Adipocyte (in vitro differentiated cells): ENCODE measurements at regions not wholly inside any gene's neighbourhood (a gene's known extent, or its start where the extent isn't known, plus 50 kb on each side); places are given as distances from the start of the nearest gene placed in this dataset.
A peak's percentile ranks its signal among the peaks of the same experiment; 100 is the strongest.
"Not testable (repeated sequence)": the region's sequence is repeated elsewhere in the genome, so short reads cannot be mapped to it uniquely, and the experiment has no call there.

Source experiments
- DNase-seq: peaks from one replicate; pipeline ENCODE4 v3.0.0-alpha.2; 2015; ENCODE audit warnings: low read depth
- H3K27me3 ChIP-seq: replicated peaks from 2 replicates; pipeline ENCODE4 v1.7.0; 2013; ENCODE audit warnings: mild to moderate bottlenecking, low read length, moderate library complexity; ENCODE audit not compliant: control insufficient read depth, insufficient read depth
- H3K36me3 ChIP-seq: 2 replicates; pipeline ENCODE4 v1.7.0; 2013; ENCODE audit warnings: low read length, mild to moderate bottlenecking, moderate library complexity; ENCODE audit not compliant: control insufficient read depth, insufficient read depth, severe bottlenecking
- H3K4me1 ChIP-seq: 2 replicates; pipeline ENCODE4 v1.7.0; 2013; ENCODE audit warnings: mild to moderate bottlenecking, low read length, moderate library complexity; ENCODE audit not compliant: control insufficient read depth, insufficient read depth
- H3K4me3 ChIP-seq: 2 replicates; pipeline ENCODE4 v1.7.0; 2013; ENCODE audit warnings: mild to moderate bottlenecking, low read length, moderate library complexity
- H3K9ac ChIP-seq: 2 replicates; pipeline ENCODE4 v1.7.0; 2013; ENCODE audit warnings: mild to moderate bottlenecking, low read length, moderate library complexity
- H3K9me3 ChIP-seq: 2 replicates; pipeline ENCODE4 v1.7.0; 2013; ENCODE audit warnings: mild to moderate bottlenecking, low read length, moderate library complexity; ENCODE audit not compliant: control insufficient read depth

GRCh38 chr3:34067536-34068051 lies 269.2 kb downstream of the PDCD6IP start:
- Histone ChIP-seq H3K27me3 (peaks cover 12% of the 10 kb centered on the region), H3K36me3 (no peaks in the 10 kb centered on the region), H3K9ac (no peak overlapping the region), H3K9me3 (no peaks in the 10 kb centered on the region), H3K4me3 (no peak overlapping the region), H3K4me1 (no peaks in the 10 kb centered on the region)
- no peak for DNase-seq

GRCh38 chr3:34068505-34068904 lies 270.1 kb downstream of the PDCD6IP start:
- Histone ChIP-seq H3K36me3 (no peaks in the 10 kb centered on the region), H3K4me3 (no peak overlapping the region), H3K27me3 (peaks cover 12% of the 10 kb centered on the region), H3K9me3 (no peaks in the 10 kb centered on the region), H3K4me1 (no peaks in the 10 kb centered on the region), H3K9ac (no peak overlapping the region)
- DNase-seq: no peak

GRCh38 chr3:34070831-34071585 lies 272.6 kb downstream of the PDCD6IP start:
- Histone ChIP-seq H3K4me1 (no peaks in the 10 kb centered on the region), H3K36me3 (no peaks in the 10 kb centered on the region), H3K9me3 (no peaks in the 10 kb centered on the region), H3K4me3 (no peak overlapping the region), H3K27me3 (peaks cover 7% of the 10 kb centered on the region), H3K9ac (no peak overlapping the region)
- DNase-seq: no peak

- DNase-seq: no peak
- no peak overlapping the region for H3K9ac ChIP-seq
- H3K9me3 ChIP-seq: no peaks in the 10 kb centered on the region
- H3K4me3 ChIP-seq: no peak overlapping the region
- no peaks in the 10 kb centered on the region for H3K36me3 ChIP-seq
- H3K27me3 ChIP-seq: peaks cover 6% of the 10 kb centered on the region
- no peaks in the 10 kb centered on the region for H3K4me1 ChIP-seq
Measured at GRCh38 chr3:34072297-34072696, 273.9 kb downstream of the PDCD6IP start.

GRCh38 chr3:34073111-34073510 lies 274.7 kb downstream of the PDCD6IP start:
- Histone ChIP-seq H3K4me1 (no peaks in the 10 kb centered on the region), H3K9me3 (no peaks in the 10 kb centered on the region), H3K9ac (no peak overlapping the region), H3K4me3 (no peak overlapping the region), H3K27me3 (peaks cover 6% of the 10 kb centered on the region), H3K36me3 (no peaks in the 10 kb centered on the region)
- DNase-seq: no peak

GRCh38 chr3:34073961-34074360 lies 275.5 kb downstream of the PDCD6IP start:
- peaks cover 6% of the 10 kb centered on the region for H3K27me3 ChIP-seq
- H3K9ac ChIP-seq: no peak overlapping the region
- DNase-seq: no peak
- H3K4me3 ChIP-seq: no peak overlapping the region
- H3K4me1 ChIP-seq: no peaks in the 10 kb centered on the region
- H3K9me3 ChIP-seq: no peaks in the 10 kb centered on the region
- H3K36me3 ChIP-seq: no peaks in the 10 kb centered on the region

- H3K27me3 ChIP-seq: no peaks in the 10 kb centered on the region
- no peak overlapping the region for H3K9ac ChIP-seq
- H3K36me3 ChIP-seq: no peaks in the 10 kb centered on the region
- H3K4me1 ChIP-seq: no peaks in the 10 kb centered on the region
- no peaks in the 10 kb centered on the region for H3K9me3 ChIP-seq
- no peak overlapping the region for H3K4me3 ChIP-seq
- no peak for DNase-seq
Measured at GRCh38 chr3:34075975-34076374, 277.5 kb downstream of the PDCD6IP start.

GRCh38 chr3:34077417-34078195 lies 279.2 kb downstream of the PDCD6IP start:
- no peaks in the 10 kb centered on the region for H3K36me3 ChIP-seq
- H3K9ac ChIP-seq: no peak overlapping the region
- H3K4me1 ChIP-seq: no peaks in the 10 kb centered on the region
- H3K9me3 ChIP-seq: no peaks in the 10 kb centered on the region
- peak overlapping the region; percentile 44 for H3K4me3 ChIP-seq
- peak; percentile 43 for DNase-seq
- no peaks in the 10 kb centered on the region for H3K27me3 ChIP-seq

- Histone ChIP-seq H3K4me3 (no peak overlapping the region), H3K4me1 (no peaks in the 10 kb centered on the region), H3K9ac (no peak overlapping the region), H3K27me3 (no peaks in the 10 kb centered on the region), H3K36me3 (no peaks in the 10 kb centered on the region), H3K9me3 (no peaks in the 10 kb centered on the region)
- no peak for DNase-seq
Measured at GRCh38 chr3:34078418-34078817, 280.0 kb downstream of the PDCD6IP start.

- H3K27me3 ChIP-seq, H3K4me1 ChIP-seq, H3K36me3 ChIP-seq, DNase-seq, H3K4me3 ChIP-seq, H3K9ac ChIP-seq, H3K9me3 ChIP-seq: not testable (repeated sequence)
Measured at GRCh38 chr3:34079849-34080248, 281.4 kb downstream of the PDCD6IP start.

GRCh38 chr3:34090379-34090778 lies 291.9 kb downstream of the PDCD6IP start:
- H3K9me3 ChIP-seq, H3K9ac ChIP-seq, H3K36me3 ChIP-seq, H3K4me1 ChIP-seq, DNase-seq, H3K27me3 ChIP-seq, H3K4me3 ChIP-seq: not testable (repeated sequence)
